ENCODE measurements at regions not wholly inside any gene's neighbourhood (a gene's known extent, or its start where the extent isn't known, plus 50 kb on each side); places are given as distances from the start of the nearest gene placed in this dataset.

DNA sequence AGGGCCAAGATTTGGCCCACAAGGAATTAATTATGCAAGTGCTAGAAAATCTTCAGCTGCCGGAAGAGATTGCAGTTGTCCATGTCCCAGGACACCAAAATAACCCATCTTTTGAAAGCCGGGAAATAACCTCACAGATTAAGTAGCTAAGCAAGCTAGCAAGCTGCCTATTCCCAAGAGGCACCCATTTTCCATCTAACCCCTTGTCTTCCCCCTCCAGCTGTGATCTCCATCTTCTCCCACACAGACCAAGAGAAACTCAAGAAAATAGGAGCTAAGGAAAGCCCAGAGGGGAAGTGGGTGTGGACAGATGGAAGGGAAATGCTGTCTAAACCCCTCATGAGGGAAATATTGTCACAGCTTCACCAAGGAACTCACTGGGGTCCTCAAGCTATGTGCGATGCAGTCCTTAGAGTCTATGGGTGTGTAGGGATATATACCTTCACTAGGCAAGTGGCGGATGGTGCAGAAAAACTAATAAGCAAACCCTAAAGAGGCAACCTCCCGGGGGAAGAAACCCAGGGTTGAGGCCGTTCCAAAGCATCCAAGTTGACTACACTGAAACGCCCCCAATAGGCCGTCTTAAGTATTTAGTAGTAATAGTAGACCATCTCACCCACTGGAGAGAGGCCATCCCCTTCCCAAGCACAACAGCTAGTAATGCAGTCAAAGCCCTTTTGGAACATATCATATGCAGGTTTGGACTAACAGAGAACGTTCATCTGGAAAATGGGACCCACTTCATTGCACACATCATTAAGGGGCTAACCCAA lies 64.3 kb upstream of the PRSS16 start:
- TF ChIP-seq TCF12 (IDR thresholded peaks at IDR 0.05; ENCODE audit: low read depth, low read length), result no peak
- TF ChIP-seq ZNF207 (IDR thresholded peaks at IDR 0.05; ENCODE audit: borderline replicate concordance), result no peak
- no peak for TF ChIP-seq POLR2A (IDR thresholded peaks at IDR 0.05; ENCODE audit: low read depth, low read length)
- no peak for TF ChIP-seq GABPA (IDR thresholded peaks at IDR 0.05; ENCODE audit: low read depth)
- no peak for TF ChIP-seq HDAC2 (IDR thresholded peaks at IDR 0.05)
- TF ChIP-seq RAD21 (IDR thresholded peaks at IDR 0.05; ENCODE audit: insufficient read depth, low read depth, low read length), result no peak
- no peak for TF ChIP-seq POLR2AphosphoS5 (IDR thresholded peaks at IDR 0.05; ENCODE audit: low read length)
- 0 out of 6 replicates have a peak, but pooled peaks of 1 of the 3 experiments have one; percentile 13 for TF ChIP-seq CTCF (IDR thresholded peaks at IDR 0.05 in 2 of 3, conservative IDR thresholded peaks at IDR 0.05 in 1 of 3; ENCODE audit: control insufficient read depth in 2 of 3, extremely low read depth in 1 of 3, insufficient read depth in 1 of 3, low read depth in 3 of 3, low read length in 3 of 3)
- no peak for TF ChIP-seq NRF1 (conservative IDR thresholded peaks at IDR 0.05; ENCODE audit: low read depth, low read length)
